NCI-H226 (cell line): ENCODE measurements at regions not wholly inside any gene's neighbourhood (a gene's known extent, or its start where the extent isn't known, plus 50 kb on each side); places are given as distances from the start of the nearest gene placed in this dataset.
A peak's percentile ranks its signal among the peaks of the same experiment; 100 is the strongest.
"Not testable (repeated sequence)": the region's sequence is repeated elsewhere in the genome, so short reads cannot be mapped to it uniquely, and the experiment has no call there.

Experiments
- DNase-seq: peaks from one replicate; pipeline ENCODE4 v3.0.0-alpha.2; 2015

DNA sequence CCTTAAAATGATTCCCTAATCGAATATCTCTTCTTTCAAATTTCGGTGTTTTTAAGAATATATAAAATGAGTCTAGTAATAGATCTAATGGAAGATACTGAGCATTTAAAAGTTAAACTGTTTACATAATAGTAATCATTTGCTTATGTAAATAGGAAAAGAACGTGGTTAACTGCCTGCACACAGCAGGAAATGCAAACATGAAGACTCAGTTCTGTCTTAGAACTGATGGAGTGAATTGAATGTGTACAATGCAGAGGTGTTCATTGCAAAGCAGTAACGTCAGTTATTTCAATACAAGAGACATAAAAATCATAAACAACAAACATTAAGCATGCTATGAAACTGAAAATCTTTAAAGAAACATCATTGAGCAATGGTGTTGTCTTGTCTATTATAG lies 359.4 kb upstream of the ADAMTS5 start:
- DNase-seq = no peak

DNA sequence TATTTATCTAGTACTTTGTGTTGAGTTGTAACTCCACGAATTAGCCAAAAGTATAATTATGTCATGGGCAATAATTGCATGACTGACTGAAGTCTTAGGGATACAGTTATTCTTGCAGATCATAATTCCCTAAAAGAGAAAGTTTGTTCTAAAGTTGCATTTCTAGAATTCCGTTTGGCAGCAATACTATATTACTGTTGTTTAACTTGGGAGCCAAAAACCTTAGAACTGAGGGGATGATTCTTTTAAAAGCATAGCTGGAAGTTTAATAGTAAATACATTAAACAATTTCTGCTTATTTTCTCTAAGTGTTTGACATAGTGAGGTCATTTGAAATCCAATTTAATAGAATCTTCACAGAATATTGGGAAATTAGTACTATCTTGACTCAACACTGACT lies 356.4 kb upstream of the ADAMTS5 start:
- no peak for DNase-seq

DNA sequence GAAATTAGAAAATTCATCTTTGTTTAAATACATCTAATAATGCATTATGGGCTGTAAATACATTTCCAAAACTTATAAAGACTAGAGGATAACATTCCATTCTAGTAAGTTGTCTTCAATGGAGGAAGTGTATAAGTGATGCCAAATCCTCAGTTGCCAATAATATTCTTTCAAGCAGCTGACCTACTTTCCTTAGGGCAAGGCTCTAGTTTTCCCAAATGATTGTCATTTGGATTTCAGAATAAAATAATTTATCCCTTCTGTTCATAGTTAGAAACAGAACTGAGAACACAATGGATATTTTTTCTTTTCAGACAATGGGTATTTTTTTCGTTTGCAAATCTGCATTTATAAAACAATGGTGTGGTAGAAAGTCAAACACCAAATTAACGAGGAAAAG lies 354.9 kb upstream of the ADAMTS5 start:
- no peak for DNase-seq

- no peak for DNase-seq
Measured at GRCh38 chr21:27320868-27321267, 354.0 kb upstream of the ADAMTS5 start.

DNA sequence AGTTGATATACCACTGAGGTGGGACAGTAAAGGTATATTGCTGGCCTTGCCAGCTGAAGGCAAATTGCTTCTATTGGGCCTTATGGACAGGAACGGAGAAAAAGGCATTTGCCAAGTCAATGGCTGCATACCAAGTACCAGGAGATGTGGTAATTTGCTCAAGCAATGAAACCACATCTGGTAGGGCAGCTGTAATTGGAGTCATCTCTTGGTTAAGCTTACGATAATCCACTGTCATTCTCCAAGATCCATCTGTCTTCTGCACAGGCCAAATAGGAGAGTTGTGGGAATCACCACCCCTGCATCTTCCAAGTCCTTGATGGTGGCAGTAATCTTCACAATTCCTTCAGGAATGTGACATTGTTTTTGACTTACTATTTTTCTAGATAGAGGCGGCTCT lies 350.7 kb upstream of the ADAMTS5 start:
- DNase-seq = not testable (repeated sequence)

GRCh38 chr21:27315373-27315772 lies 348.5 kb upstream of the ADAMTS5 start:
- no peak for DNase-seq

- DNase-seq = no peak
Measured at GRCh38 chr21:27314131-27314530, 347.2 kb upstream of the ADAMTS5 start.

DNA sequence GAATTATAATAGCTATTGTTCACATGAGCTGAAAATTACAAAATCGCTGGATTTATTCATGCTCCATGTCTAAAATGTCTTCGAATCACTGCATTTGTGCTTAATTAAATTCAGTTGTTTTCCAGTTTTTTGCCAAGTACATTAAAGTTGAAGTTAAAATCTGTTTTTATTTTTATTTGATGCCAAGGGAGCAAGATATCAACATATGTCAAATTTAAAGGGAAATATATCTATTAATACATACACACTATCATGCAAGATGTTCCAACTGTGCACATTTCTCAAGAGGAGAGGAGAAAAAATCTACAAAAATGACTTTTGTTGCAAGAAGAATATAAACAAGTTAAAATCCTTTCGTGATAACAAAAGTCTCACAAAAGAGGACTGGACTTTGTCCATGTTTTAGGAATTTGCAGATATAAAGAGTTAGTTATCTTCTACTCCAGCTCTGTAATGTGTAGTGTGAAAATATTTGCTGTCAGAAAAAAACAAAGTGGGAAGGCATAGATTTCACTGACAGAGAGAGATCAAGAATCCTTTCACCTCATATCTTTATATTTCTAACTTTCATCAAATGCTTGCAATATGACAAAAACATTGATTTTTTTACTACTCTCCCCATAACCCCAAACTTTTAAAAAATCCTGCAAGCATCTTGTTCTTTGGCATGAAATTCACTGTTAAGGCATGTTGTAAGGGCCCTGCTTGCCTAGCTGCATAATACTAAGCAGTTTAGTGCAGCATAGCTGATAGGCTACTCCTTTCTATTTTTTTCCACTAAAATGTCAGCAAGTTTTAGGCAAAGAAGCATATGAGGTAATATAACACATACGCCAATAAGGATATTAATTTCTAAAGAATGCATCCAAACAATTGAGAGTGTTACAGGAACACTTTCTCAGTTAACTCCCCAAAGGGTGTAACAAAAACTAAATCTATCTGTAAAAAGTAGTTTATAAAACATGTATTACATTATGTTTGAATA lies 340.2 kb upstream of the ADAMTS5 start:
- DNase-seq = no peak

DNA sequence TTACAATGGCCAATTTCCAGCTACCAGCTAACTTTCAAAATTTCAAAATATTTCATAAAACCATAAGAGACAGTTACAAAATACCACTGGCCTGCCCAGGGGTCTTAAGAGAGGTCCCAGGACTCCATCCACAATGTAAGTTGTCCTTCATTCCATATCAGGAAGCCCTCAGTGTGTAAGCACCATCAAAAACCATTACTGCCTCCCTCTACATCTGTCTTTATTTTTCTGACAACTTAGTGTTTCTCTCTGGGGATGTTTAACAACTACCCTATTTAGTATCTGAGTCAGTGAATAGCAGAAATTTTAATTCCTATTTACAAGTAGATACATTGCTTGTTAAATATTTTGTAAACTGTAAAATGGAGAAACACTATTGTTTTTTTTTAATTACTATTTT lies 339.3 kb upstream of the ADAMTS5 start:
- no peak for DNase-seq

DNA sequence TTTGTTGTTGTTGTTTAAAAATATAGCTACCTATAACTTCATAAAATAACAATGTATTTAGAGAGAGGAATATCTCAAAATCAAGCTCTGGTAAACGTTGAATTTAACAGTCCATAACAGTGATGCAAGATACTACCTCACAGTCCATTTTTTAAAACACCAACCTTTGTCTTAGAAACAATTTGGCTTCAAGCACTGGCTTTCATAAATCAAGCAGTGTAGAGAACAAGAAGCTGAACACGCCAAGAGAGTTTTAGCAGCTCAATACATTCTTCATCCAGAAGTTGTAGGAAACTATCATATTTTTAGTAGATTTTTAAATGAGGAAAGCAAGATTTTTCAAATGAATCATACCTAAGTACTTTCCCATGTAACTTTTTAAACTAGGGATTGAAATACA lies 334.3 kb upstream of the ADAMTS5 start:
- no peak for DNase-seq

GRCh38 chr21:27300770-27301169 lies 333.9 kb upstream of the ADAMTS5 start:
- DNase-seq = no peak

GRCh38 chr21:27298465-27298864 lies 331.6 kb upstream of the ADAMTS5 start:
- no peak for DNase-seq

GRCh38 chr21:27293239-27293638 lies 326.4 kb upstream of the ADAMTS5 start:
- no peak for DNase-seq

DNA sequence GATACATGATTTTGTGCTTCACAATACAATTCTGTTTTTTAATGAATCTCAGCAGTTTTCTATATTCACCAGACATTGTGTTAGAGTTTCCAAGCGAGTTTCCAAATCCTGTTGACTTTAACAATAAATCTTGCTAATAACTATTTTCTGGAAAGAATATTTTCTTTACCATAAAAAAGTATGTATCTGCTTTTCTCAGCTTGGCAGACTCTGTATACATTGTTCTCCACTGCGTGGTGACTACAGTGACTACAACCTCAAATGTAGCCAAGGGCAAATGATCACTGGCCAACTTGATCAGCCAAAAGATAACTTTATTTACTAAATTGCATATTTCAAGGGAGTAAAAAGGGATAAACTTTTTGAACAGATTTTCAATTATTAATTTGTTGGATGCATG lies 325.9 kb upstream of the ADAMTS5 start:
- DNase-seq = no peak

GRCh38 chr21:27292229-27292628 lies 325.3 kb upstream of the ADAMTS5 start:
- DNase-seq = no peak

GRCh38 chr21:27291006-27291405 lies 324.1 kb upstream of the ADAMTS5 start:
- DNase-seq = no peak

- DNase-seq = no peak
Measured at GRCh38 chr21:27290028-27290427, 323.1 kb upstream of the ADAMTS5 start.

- no peak for DNase-seq
Measured at GRCh38 chr21:27286760-27287159, 319.9 kb upstream of the ADAMTS5 start.

GRCh38 chr21:27277110-27277509 lies 310.2 kb upstream of the ADAMTS5 start:
- DNase-seq = peak; percentile 77

DNA sequence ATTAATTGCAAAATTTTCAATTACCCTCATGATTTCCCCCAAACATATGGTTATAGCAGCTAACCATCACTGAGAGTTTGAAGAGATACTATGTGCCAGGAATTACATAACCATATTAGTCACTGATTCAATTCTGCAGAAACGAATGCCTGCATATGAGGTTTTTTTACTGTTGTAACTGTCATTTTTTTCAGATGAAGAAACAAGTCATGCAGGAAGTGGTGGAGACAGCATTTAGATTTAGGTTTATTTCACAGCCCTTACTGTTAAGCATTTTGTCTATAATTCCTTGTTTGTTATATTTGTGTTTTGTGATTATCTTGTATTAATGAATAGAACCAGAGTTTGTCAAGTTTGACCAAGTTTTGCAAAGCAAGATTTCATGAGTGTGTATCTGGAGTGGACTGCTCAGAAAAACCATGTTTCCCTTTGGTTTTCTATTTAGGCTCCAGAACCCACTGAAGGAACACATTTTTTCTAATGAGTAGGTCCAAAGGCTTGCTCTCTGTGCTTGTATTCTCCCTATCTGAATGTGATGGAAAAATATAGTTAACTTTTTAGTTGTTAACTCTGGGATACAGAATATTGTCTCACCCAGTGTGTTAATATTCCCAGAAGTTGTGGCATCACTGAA lies 308.5 kb upstream of the ADAMTS5 start:
- DNase-seq = peak; percentile 82

DNA sequence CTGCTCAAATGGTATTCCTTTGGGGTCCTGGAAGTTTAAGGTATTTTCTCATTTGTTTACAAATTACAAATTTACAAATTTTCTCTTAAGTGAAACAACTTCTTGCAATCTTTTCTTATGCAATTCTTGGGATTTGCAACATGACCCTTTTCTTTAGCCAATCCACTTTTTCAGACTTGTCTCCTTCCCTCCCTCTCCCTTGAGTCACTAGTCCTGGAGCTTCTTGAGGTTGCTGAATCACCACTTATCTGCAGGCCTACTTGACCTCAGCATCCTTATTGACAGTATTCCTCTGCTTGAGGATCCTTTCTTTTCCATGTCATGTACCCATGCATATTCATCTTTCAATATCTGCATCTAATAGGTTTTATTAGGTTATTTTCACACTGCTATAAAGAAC lies 302.8 kb upstream of the ADAMTS5 start:
- DNase-seq = peak; percentile 95

DNA sequence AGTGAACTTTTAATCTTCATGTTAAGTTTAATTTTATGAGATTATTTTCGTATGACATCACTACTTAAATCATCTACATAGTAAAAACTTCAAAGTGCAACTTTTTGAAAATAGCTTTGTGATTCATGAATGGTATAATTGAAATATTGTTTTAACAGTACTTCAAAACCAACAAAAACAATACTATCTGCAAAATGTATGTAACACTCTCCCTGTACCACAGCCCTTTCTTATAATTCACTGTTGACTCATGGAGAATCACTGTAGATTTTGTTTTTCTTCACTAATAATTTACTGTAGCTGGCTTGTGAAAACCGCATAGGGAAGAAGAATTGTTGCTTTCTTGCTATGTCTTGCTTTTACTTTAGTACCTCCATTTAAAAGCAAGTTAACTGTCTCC lies 301.4 kb upstream of the ADAMTS5 start:
- no peak for DNase-seq

- DNase-seq = no peak
Measured at GRCh38 chr21:27265949-27266348, 299.1 kb upstream of the ADAMTS5 start.

- DNase-seq = no peak
Measured at GRCh38 chr21:27265492-27265891, 298.6 kb upstream of the ADAMTS5 start.
